Stimulated activated CD4-positive, alpha-beta T cell treated with anti-CD3 and anti-CD28 coated beads, TNF-alpha, amount 100 ng/mL, for 48 hours (primary cell): ENCODE measurements at regions not wholly inside any gene's neighbourhood (a gene's known extent, or its start where the extent isn't known, plus 50 kb on each side); places are given as distances from the start of the nearest gene placed in this dataset.

Experiments used
- DNase-seq, 3 donors: peaks; one replicate each; pipeline ENCODE4 v3.0.0-alpha.2; 2020; ENCODE audit warnings: low read depth in 3 of 3

DNA sequence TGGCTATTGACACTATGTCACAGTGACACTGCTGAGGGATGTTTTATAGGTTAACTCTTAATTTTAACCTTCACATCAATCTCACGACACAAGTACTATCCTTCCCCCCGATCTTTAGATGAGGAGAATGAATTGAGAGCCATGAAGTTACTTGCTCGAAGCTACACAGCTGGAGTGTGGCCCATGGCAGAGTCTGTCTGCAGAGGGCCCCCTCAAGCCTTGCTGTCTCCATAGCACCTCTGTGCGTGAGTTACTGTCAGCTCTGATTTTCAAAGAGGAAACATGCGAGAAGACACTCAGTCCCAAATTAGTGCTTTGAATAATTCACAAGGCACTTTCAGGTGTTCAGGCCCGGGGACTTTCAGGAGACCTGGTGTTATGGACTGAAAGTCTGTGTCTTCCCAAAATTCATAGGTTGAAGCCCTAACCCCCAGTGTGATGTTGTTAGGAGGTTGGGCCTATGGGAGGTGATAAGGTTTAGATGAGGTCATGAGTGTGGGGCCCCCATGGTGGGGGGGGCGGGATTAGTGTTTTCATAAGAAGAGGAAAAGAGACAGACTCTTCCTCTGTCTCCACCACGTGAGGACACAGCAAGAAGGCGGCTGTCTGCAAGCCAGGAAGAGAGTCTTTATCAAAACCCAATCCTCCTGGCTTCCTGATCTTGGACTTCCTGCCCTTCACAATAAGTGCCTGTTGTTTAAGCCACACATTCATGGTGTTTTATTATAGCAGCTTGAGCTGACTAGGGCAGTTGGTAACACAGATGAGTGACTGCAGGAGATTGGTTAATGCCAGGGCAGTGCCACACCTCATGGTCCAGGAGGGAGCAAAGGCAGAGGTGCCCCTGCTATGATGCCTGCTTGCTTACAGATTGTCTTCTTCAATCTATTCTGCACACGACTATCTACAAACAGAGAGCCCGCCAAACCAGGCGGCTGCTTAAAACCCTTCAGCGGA, 281.8 kb downstream of the HAPSTR1 start:
- DNase-seq = no peak

DNA sequence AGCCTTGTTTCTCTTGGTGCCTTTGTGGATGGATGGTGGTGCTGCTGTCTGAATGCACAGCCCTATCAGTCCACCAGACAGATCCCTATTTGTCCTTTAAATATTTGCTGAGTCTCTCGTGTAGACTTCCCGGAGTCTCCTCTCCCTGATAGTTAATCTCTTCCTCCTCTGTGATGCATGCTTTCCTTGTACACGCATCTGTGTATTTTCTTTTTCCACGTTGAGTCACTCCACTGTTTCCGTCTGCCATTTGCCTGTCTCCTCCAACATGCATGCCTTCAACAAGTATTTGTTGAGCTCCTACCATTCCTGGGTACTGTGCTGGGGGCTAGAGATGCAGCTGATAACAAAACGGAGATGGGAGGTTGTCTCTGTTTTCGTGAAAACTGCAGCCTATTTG, 282.6 kb downstream of the HAPSTR1 start:
- no peak for DNase-seq

DNA sequence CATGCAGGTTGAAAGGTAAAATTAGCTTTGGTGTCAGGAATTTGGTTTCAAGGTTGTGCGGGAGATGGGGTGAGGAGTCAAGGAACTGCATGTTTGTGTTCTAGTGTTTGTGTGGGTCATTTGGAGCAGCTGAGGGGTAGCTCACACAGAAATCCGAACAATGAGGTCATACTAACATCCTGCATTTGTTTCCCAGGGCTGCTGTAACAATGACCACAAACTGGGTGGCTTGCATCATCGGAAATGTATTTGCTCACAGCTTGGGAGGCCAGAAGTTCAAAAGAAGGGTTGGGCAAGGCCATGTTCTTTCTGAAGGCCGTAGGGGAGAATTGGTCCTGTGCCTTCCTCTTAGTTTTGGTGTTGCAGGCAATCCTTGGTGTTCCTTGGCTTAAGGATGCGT, 287.4 kb downstream of the HAPSTR1 start:
- DNase-seq = no peak

DNA sequence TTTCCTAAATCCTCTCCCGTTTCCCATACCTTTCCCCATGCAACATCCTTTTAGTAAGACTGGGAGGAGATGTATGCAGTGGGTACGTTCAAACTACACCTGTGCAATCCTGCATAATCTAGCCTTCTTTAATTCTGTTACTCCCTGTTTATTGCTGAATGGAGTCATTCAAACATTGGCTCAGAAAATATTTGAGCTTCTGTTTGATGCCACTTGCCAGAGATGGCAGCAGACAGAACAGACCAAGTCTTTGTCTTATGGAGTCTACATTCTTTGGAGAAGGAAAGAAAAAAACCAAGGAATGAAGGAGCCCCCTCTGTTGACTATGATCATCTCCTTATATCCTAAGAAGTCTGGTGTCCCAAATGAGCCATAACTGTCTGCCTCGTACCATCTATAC, 288.8 kb downstream of the HAPSTR1 start:
- DNase-seq = no peak

GRCh38 chr16:9381399-9381798, 290.0 kb downstream of the HAPSTR1 start:
- no peak for DNase-seq

DNA sequence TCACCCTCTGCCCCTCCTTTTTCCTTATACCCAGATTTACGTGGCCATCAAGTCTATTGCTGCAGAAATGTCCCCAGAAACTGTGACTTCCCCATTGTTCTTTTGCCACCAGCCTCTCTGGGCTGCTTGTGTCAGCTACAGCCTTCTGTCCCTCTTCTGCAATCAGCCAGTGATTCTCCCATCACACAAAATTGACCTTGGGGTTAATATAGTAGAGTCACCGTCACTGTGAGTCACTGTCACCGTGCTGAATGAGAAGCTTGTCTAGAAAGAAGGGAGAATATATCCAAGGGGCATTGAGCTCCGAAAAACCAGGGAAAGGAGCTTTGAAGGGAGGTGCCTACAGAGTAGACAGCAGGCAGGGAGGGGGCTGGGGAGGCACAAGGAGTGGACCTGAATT, 290.5 kb downstream of the HAPSTR1 start:
- DNase-seq = no peak

DNA sequence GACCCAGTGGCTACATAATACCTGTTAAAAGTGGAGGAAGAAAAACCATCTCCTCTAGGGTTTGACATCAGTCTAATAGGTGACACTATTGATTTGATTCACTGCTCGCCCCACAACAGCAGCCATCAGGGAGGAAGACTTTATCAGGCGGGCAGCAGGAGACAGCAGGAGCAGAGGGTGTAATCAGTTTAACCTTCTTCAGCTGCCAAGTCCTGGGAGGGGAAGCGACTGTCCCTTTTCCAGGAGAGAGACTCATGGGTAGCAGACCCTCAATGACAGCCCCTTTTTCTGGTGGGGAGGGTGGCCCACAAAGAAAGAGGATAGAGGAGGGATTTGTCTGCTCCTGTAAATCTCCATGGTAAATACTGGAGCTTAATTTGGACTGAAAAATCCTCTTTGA, 291.8 kb downstream of the HAPSTR1 start:
- DNase-seq = no peak

- no peak for DNase-seq
Observed at GRCh38 chr16:9384141-9384540, 292.7 kb downstream of the HAPSTR1 start.

DNA sequence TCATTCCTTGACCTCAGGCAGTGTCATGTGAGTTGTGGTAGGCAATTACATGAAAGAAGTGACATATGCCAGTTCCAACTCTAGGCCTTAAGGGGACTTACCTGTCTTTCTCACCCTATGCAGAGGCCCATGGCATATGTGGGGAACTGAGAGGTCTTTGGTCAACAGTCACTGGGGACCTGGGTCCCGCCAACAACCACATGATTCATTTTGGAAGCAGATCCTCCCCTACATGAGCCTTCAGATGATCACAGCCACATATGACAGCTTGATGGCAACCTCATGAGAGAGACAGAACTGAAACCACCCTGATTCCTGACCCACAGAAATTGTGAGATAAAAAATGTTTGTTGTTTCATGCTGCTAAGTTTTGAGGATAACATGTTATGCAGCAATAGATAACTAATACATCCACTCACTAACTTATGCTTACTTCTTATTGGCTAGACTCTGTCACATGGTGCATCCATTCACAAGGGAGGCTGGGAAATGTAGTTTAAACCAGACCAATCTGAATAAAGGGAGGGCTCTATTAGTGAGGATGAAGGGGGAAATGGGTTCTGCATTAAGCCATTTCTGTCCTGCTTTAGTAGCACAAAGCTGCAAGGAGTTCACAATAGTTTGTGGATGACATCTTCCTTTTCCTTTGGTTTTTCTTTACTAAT, 298.2 kb downstream of the HAPSTR1 start:
- no peak for DNase-seq

- DNase-seq = no peak
Observed at GRCh38 chr16:9392956-9393355, 301.5 kb downstream of the HAPSTR1 start.

GRCh38 chr16:9393591-9393990, 302.1 kb downstream of the HAPSTR1 start:
- DNase-seq = no peak

GRCh38 chr16:9395958-9396359, 304.5 kb downstream of the HAPSTR1 start:
- DNase-seq = no peak

DNA sequence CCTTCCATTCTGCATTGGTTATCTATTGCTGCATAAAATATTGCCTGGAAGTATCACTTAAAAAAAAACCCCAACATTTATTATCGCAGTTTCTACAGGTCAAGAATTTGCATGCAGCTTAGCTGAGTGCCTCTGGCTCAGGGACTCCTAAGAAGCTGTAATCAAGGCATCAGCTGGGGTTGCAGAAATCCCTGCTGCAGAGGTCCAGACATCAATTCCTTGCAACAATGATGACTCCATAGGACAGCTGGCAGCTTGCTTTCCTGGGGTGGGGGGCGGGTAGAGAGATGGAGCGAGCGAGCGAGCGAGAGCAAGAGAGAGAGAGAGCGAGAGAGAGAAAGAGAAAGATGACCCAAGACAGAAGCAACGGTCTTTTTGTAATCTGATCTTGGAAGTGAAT, 308.1 kb downstream of the HAPSTR1 start:
- DNase-seq = no peak

GRCh38 chr16:9401173-9401572, 309.7 kb downstream of the HAPSTR1 start:
- no peak for DNase-seq

DNA sequence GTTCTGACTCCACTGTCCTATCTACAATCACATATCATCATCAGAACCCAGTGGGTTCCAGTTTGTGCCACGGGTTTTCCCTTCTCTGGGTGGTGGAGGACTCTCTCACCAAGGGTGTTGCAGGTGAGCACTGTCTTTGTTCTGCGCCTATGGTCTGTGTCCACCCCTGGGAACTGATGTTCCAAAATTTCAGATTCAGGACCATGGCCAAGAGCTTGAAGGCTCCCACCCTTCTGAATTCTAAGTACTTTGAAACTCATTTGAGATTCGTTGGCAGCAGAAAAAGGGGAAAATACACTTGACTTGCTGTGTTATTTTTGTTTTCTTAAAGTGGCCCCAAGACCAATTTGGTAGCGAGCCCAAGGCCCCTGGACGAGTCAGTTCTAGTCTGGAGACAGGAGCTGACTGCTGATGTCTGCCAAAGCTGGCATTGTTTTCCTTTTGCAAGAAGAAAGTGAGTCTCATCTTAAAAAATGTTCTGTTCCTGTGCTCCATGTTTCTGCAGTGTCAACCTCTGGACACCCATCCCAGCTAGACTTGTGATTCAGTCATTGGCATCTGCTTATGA, 310.9 kb downstream of the HAPSTR1 start:
- DNase-seq = no peak

- DNase-seq = no peak
Observed at GRCh38 chr16:9404811-9405210, 313.4 kb downstream of the HAPSTR1 start.

GRCh38 chr16:9406038-9406712, 314.7 kb downstream of the HAPSTR1 start:
- DNase-seq = no peak

DNA sequence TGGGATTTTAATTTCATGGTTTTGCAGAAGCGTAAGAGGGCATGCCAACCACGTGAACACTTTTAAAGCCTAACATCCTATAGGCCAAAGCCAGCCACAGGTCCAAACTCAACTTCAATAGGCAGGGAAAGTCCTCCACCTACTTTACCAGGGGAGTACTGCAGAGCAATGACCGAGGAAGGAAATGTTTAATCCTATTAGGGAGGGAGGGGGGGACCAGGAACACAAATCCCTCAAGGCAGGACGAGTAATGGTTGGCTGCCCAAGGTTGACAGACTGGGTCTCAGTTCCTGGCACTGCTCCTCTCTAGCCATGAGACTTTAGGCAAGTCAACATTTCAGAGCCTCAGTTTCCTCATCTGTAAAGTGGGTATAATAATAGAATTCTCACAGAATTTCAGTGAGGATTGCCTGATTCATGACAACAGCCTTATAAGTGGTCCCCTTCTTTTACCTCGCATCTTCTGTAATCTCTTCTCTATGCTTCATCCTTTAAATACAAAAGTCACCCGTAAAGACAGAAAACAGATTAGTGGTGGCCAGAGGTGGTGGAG, 315.8 kb downstream of the HAPSTR1 start:
- DNase-seq = no peak

- DNase-seq = no peak
Observed at GRCh38 chr16:9408297-9408878, 316.9 kb downstream of the HAPSTR1 start.

DNA sequence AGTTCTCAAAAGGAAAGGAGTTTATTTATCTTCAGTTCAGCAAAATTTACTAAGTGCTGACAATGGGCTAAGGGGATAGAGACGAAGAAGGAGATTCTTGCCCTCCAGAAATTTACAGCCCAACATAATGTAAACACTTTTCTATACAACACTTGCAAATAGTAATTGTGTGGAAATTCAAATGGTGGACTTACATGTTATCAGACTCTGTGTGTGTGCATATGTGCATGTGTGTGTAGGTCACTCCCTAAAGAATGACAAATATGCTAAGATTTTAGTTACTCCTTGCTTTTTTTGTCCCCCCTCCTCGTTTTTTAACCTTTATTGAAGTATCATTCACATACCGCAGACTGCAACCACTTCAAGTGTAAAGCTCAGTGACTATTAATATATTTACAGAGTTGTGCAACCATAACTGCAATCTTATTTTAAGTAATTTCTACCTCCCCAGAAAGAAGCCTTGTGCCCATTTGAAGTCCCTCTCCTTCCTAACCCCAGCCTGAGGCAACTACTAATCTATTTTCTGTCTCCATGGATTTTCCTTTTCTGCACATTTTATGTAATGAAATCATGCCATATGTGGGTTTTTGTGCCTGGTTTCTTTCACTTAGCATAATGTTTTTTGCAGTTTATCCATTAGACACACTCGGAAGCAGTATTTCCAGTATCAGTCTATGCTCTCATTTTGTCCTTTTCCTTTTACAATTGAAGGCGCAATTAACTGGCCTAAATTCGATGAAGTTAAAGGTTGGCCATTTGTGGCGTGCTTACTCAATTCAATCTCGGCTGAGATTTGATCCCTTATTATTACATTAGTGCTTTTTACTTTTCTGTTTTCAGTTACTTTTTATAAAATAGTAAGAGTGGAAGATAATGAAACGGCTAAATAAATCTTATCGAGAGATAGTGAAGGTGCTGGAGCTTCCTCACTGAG, 318.4 kb downstream of the HAPSTR1 start:
- DNase-seq = no peak
